GM21367 (cell line): ENCODE measurements at regions not wholly inside any gene's neighbourhood (a gene's known extent, or its start where the extent isn't known, plus 50 kb on each side); places are given as distances from the start of the nearest gene placed in this dataset.
"Not testable (repeated sequence)": the region's sequence is repeated elsewhere in the genome, so short reads cannot be mapped to it uniquely, and the experiment has no call there.

ENCODE experiments used
- ATAC-seq: cut with Tn5 transposase; IDR thresholded peaks from one replicate; pipeline ENCODE4 v1.9.1; 2021; ENCODE audit not compliant: unreplicated experiment

GRCh38 chr19:37303591-37304171 lies 67.2 kb upstream of the ZNF527 start:
- no peak for ATAC-seq

- ATAC-seq, result no peak
Measured at GRCh38 chr19:37304190-37304883, 66.6 kb upstream of the ZNF527 start.

GRCh38 chr19:37304884-37305255 lies 66.0 kb upstream of the ZNF527 start:
- no peak for ATAC-seq

- no peak for ATAC-seq
Measured at GRCh38 chr19:37306383-37306963, 64.4 kb upstream of the ZNF527 start.

GRCh38 chr19:37309834-37310575 lies 60.9 kb upstream of the ZNF527 start:
- no peak for ATAC-seq

- not testable (repeated sequence) for ATAC-seq
Measured at GRCh38 chr19:37312531-37313334, 58.2 kb upstream of the ZNF527 start.

- no peak for ATAC-seq
Measured at GRCh38 chr19:37313335-37313627, 57.6 kb upstream of the ZNF527 start.

GRCh38 chr19:37317403-37318209 lies 53.3 kb upstream of the ZNF527 start:
- peak; percentile 86 for ATAC-seq

- not testable (repeated sequence) for ATAC-seq
Measured at GRCh38 chr19:37320988-37321387, 49.9 kb upstream of the ZNF527 start.
